ENCODE measurements at regions not wholly inside any gene's neighbourhood (a gene's known extent, or its start where the extent isn't known, plus 50 kb on each side); places are given as distances from the start of the nearest gene placed in this dataset.

GRCh38 chr14:88935083-88935482, 110.6 kb downstream of the TTC8 start (continued):
- TF ChIP-seq RXRA (IDR thresholded peaks at IDR 0.05; ENCODE audit: insufficient read depth, low read depth, low read length), result no peak

DNA sequence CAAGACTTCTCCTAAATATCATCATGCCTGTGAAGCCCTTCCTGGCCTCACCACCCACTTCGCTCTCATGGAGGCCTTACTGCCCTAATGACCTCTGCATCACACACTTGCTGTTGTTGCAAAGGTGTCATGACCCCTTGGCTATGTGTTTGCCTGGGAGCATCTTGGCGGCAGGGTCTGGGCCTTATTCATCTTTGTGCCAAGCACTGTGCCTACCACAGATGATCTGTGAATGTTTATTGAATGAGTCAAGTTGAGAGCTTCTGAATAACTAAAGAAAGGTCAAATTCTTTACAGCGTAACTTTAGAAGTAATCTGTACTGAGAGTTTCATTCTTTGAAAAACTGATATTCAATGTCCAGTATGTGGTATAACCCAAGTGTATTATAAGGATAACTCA, 113.3 kb downstream of the TTC8 start:
- WGBS, 2 experiments (ENCODE audit: extremely low coverage in 1 of 2, insufficient coverage in 1 of 2, insufficient read length in 1 of 2, insufficient replicate concordance in 2 of 2, low coverage in 1 of 2, low lambda C conversion rate in 2 of 2, missing lambda C conversion rate in 1 of 2), result 93% methylated on average over 3 of the region's 3 CpGs; no CpG with 5 or more reads in 1 of the 2 experiments
- TF ChIP-seq SAP30 (IDR thresholded peaks at IDR 0.05; ENCODE audit: insufficient read depth, insufficient replicate concordance, low read length) (no peak), PHF8 (conservative IDR thresholded peaks at IDR 0.05; ENCODE audit: low read depth, low read length) (no peak)
- FAIRE-seq, result no peak

More for the DNA sequence above, 113.3 kb downstream of the TTC8 start:
- Histone ChIP-seq H2BK12ac (ENCODE audit: low read depth, low read length) (no peak overlapping the region), H2AFZ (ENCODE audit: low read length) (no peak overlapping the region), H3K4me3 (ENCODE audit: extremely low read depth in 1 of 4, insufficient read depth in 2 of 4, low read depth in 3 of 4, low read length in 4 of 4) (no peak overlapping the region), H4K91ac (replicated peaks; ENCODE audit: insufficient read length, low read length) (no peak overlapping the region), H2BK20ac (ENCODE audit: low read length) (no peak overlapping the region), H3K9ac (replicated peaks in 1 of 4; ENCODE audit: extremely low read depth in 1 of 4, low read depth in 3 of 4, low read length in 3 of 4) (no peak overlapping the region), H3K4ac (replicated peaks; ENCODE audit: insufficient read length, low read depth, low read length) (no peak overlapping the region), H3K79me1 (ENCODE audit: low read depth, low read length) (no peaks in the 10 kb centered on the region), H3K23ac (ENCODE audit: insufficient read length) (no peak overlapping the region), H3K4me2 (ENCODE audit: insufficient read depth in 1 of 2, low read depth in 2 of 2, low read length in 2 of 2) (no peak overlapping the region), H3K56ac (replicated peaks; ENCODE audit: insufficient read length, low read depth, low read length) (no peak overlapping the region), H2AK5ac (ENCODE audit: low read depth, low read length) (no peak overlapping the region), H2BK5ac (ENCODE audit: low read depth, low read length) (no peak overlapping the region), H3K27ac (ENCODE audit: low read depth, low read length) (no peak overlapping the region), H2BK15ac (ENCODE audit: low read length) (no peak overlapping the region), H4K20me1 (replicated peaks in 1 of 2; ENCODE audit: control insufficient read depth in 1 of 2, insufficient read depth in 2 of 2, low read length in 2 of 2) (no peaks in the 10 kb centered on the region), H3K79me2 (ENCODE audit: control insufficient read depth in 1 of 2, insufficient read depth in 2 of 2, low read length in 2 of 2) (no peaks in the 10 kb centered on the region), H2BK120ac (replicated peaks; ENCODE audit: low read depth, low read length) (no peak overlapping the region), H4K8ac (ENCODE audit: extremely low read depth, insufficient read depth, low read length) (no peak overlapping the region), H4K5ac (ENCODE audit: insufficient read length, low read depth, low read length) (no peak overlapping the region), H3K18ac (ENCODE audit: extremely low read depth, low read length) (no peak overlapping the region), H3K4me1 (replicated peaks in 1 of 4; ENCODE audit: control insufficient read depth in 3 of 4, insufficient read depth in 4 of 4, low read length in 3 of 4) (no peaks in the 10 kb centered on the region), H3K36me3 (ENCODE audit: control insufficient read depth in 2 of 4, insufficient read depth in 4 of 4, low read length in 3 of 4) (no peaks in the 10 kb centered on the region), H3K9me3 (ENCODE audit: insufficient read depth in 2 of 2, low read depth in 1 of 2, low read length in 1 of 2) (no peaks in the 10 kb centered on the region), H3K23me2 (ENCODE audit: low read depth, low read length) (no peaks in the 10 kb centered on the region), H3K14ac (ENCODE audit: insufficient read length) (no peak overlapping the region), H3K27me3 (replicated peaks in 1 of 4; ENCODE audit: control insufficient read depth in 3 of 4, extremely low read depth in 1 of 4, insufficient read depth in 3 of 4, low read length in 3 of 4) (peaks cover 0 to 1% (median 0%) of the 10 kb centered on the region in 4 experiments; a peak in 1 of 7 replicates)
- ChIA-PET CTCF (ENCODE audit: partially characterized antibody) (no interaction called here), POLR2A (ENCODE audit: partially characterized antibody) (no interaction called here)
- no peak for DNase-seq (ENCODE audit: low read depth in 1 of 2, low spot score in 2 of 2)

Measured in H1 (cell line).